Liver (tissue), 8 donors: ENCODE measurements at regions not wholly inside any gene's neighbourhood (a gene's known extent, or its start where the extent isn't known, plus 50 kb on each side); places are given as distances from the start of the nearest gene placed in this dataset.

Source experiments
- DNase-seq: peaks from one replicate; pipeline ENCODE4 v3.0.0-alpha.2; 2017; ENCODE audit warnings: low spot score
- H3K27ac ChIP-seq, 2 donors: one replicate each; pipeline ENCODE4 v1.7.0; 2013; ENCODE audit warnings: inconsistent platforms in 2 of 2, low read length in 2 of 2, control low read depth in 1 of 2, low read depth in 1 of 2, mild to moderate bottlenecking in 1 of 2
- H3K27me3 ChIP-seq, 4 donors: one replicate each; pipeline versions ENCODE4 v1.6.1 to v1.7.0; 2013; ENCODE audit warnings: low read length in 3 of 4, inconsistent platforms in 1 of 4, mild to moderate bottlenecking in 1 of 4, moderate library complexity in 1 of 4; ENCODE audit not compliant: control insufficient read depth in 4 of 4, insufficient read depth in 4 of 4
- H3K36me3 ChIP-seq, 4 donors: one replicate each; pipeline versions ENCODE4 v1.6.1 to v1.7.0; 2013; ENCODE audit warnings: low read length in 3 of 4, mild to moderate bottlenecking in 3 of 4, low read depth in 1 of 4, moderate library complexity in 1 of 4; ENCODE audit not compliant: control insufficient read depth in 4 of 4, insufficient read depth in 3 of 4
- H3K4me1 ChIP-seq, 4 donors: one replicate each; pipeline versions ENCODE4 v1.6.1 to v1.7.0; 2013; ENCODE audit warnings: low read length in 3 of 4, mild to moderate bottlenecking in 3 of 4, moderate library complexity in 1 of 4; ENCODE audit not compliant: control insufficient read depth in 4 of 4, insufficient read depth in 4 of 4
- H3K4me3 ChIP-seq, 3 donors: one replicate each; pipeline versions ENCODE4 v1.6.1 to v1.7.0; 2013; ENCODE audit warnings: low read length in 3 of 3, control low read depth in 1 of 3, low read depth in 1 of 3, mild to moderate bottlenecking in 1 of 3
- H3K9ac ChIP-seq, 2 donors: one replicate each; pipeline ENCODE4 v1.7.0; 2013; ENCODE audit warnings: low read length in 2 of 2, mild to moderate bottlenecking in 2 of 2, moderate library complexity in 2 of 2, control low read depth in 1 of 2, low read depth in 1 of 2
- H3K9me3 ChIP-seq, 4 donors: one replicate each; pipeline versions ENCODE4 v1.6.1 to v1.7.0; 2013; ENCODE audit warnings: low read length in 3 of 4; ENCODE audit not compliant: control insufficient read depth in 4 of 4
- ATF3 ChIP-seq: IDR thresholded peaks from 2 replicates; pipeline ENCODE4 v1.6.1; 2016; ENCODE audit warnings: antibody characterized with exemption
- CTCF ChIP-seq: fragments of 150-350 bp; IDR thresholded peaks from 2 replicates; pipeline ENCODE4 v1.5.1; 2017; ENCODE audit warnings: improper control_type of control experiment, low read depth, low read length; ENCODE audit not compliant: missing input control
- EGR1 ChIP-seq, 2 donors: IDR thresholded peaks; 2 replicates each; pipeline ENCODE4 v1.6.1; 2016 to 2018; ENCODE audit warnings: antibody characterized with exemption in 2 of 2, low read depth in 2 of 2
- FOXA1 ChIP-seq: IDR thresholded peaks from 2 replicates; pipeline ENCODE4 v1.6.1; 2016; ENCODE audit warnings: antibody characterized with exemption
- FOXA2 ChIP-seq: IDR thresholded peaks from 2 replicates; pipeline ENCODE4 v1.6.1; 2016; ENCODE audit warnings: antibody characterized with exemption
- GABPA ChIP-seq, 2 donors: IDR thresholded peaks in 1 of 2; conservative IDR thresholded peaks in 1 of 2; 2 replicates each; pipeline ENCODE4 v1.6.1; 2016; ENCODE audit warnings: antibody characterized with exemption in 2 of 2, mild to moderate bottlenecking in 1 of 2, moderate library complexity in 1 of 2
- HNF4A ChIP-seq, 2 donors: conservative IDR thresholded peaks; 2 replicates each; pipeline ENCODE4 v1.6.1; 2016; ENCODE audit warnings: antibody characterized with exemption in 2 of 2, mild to moderate bottlenecking in 2 of 2
- HNF4G ChIP-seq: IDR thresholded peaks from 2 replicates; pipeline ENCODE4 v1.6.1; 2016; ENCODE audit warnings: antibody characterized with exemption
- JUND ChIP-seq, 2 donors: IDR thresholded peaks; 2 replicates each; pipeline ENCODE4 v1.6.1; 2016; ENCODE audit warnings: antibody characterized with exemption in 2 of 2
- MAX ChIP-seq: IDR thresholded peaks from 2 replicates; pipeline ENCODE4 v1.6.1; 2016; ENCODE audit warnings: antibody characterized with exemption
- NR2F2 ChIP-seq: IDR thresholded peaks from 2 replicates; pipeline ENCODE4 v1.6.1; 2016; ENCODE audit warnings: antibody characterized with exemption
- RAD21 ChIP-seq, 2 donors: IDR thresholded peaks; 2 replicates each; pipeline ENCODE4 v1.6.1; 2016; ENCODE audit warnings: antibody characterized with exemption in 2 of 2, mild to moderate bottlenecking in 2 of 2
- REST ChIP-seq: IDR thresholded peaks from 2 replicates; pipeline ENCODE4 v1.6.1; 2016; ENCODE audit warnings: antibody characterized with exemption, mild to moderate bottlenecking
- RXRA ChIP-seq, 2 donors: IDR thresholded peaks; 2 replicates each; pipeline ENCODE4 v1.6.1; 2017 to 2018; ENCODE audit warnings: antibody characterized with exemption in 2 of 2, mild to moderate bottlenecking in 1 of 2
- SP1 ChIP-seq: IDR thresholded peaks from 2 replicates; pipeline ENCODE4 v1.6.1; 2018; ENCODE audit warnings: antibody characterized with exemption, mild to moderate bottlenecking
- TAF1 ChIP-seq: conservative IDR thresholded peaks from 2 replicates; pipeline ENCODE4 v1.6.1; 2016; ENCODE audit warnings: antibody characterized with exemption, mild to moderate bottlenecking
- YY1 ChIP-seq: IDR thresholded peaks from 2 replicates; pipeline ENCODE4 v1.6.1; 2016; ENCODE audit warnings: antibody characterized with exemption, mild to moderate bottlenecking
- ZBTB33 ChIP-seq: IDR thresholded peaks from 2 replicates; pipeline ENCODE4 v1.6.1; 2016; ENCODE audit warnings: antibody characterized with exemption
- WGBS: extraction: QIAGEN DNeasy Blood & Tissue Kit; methylation state at CpG from one replicate; pipeline ENCODE4 v1.1.7; 2013; 5-methylcytosine and 5-hydroxymethylcytosine counted together
- donor health status: healthy.
- donor health status: healthy.
- donor health status: healthy.
- donor health status: healthy.
- donor health status: healthy.

- WGBS: 53% methylated on average over 9 of the region's 9 CpGs
Measured at GRCh38 chr16:73142053-73142854, 94.3 kb upstream of the ZFHX3 start.

More at GRCh38 chr16:73142053-73142854, 94.3 kb upstream of the ZFHX3 start:
- Histone ChIP-seq H3K27ac (peak overlapping the region; percentile 42 to 61), H3K9ac (no peak overlapping the region), H3K27me3 (no peaks in the 10 kb centered on the region), H3K4me1 (peaks cover 0 to 27% (median 3%) of the 10 kb centered on the region in 4 donors), H3K36me3 (no peaks in the 10 kb centered on the region), H3K4me3 (no peak overlapping the region), H3K9me3 (no peaks in the 10 kb centered on the region)
- DNase-seq: no peak
- peak; percentile 53 for TF ChIP-seq FOXA2
- TF ChIP-seq RXRA (IDR thresholded peaks at IDR 0.05): peak; percentile 94
- peak; percentile 79 to 82 for TF ChIP-seq JUND (IDR thresholded peaks at IDR 0.05)
- TF ChIP-seq FOXA1: peak; percentile 59
- peak; percentile 96 for TF ChIP-seq NR2F2
- peak; percentile 50 for TF ChIP-seq REST
- peak; percentile 60 for TF ChIP-seq HNF4G
- TF ChIP-seq MAX: peak; percentile 63
- no peak for TF ChIP-seq TAF1
- peak in 1 of 2 donors; percentile 18 for TF ChIP-seq EGR1 (IDR thresholded peaks at IDR 0.05; ENCODE audit: low read depth in 2 of 2)
- TF ChIP-seq SP1: peak; percentile 73
- TF ChIP-seq CTCF: no peak
- TF ChIP-seq ATF3: no peak
- TF ChIP-seq ZBTB33: no peak
- peak; percentile 94 to 97 for TF ChIP-seq HNF4A (conservative IDR thresholded peaks at IDR 0.05)
- TF ChIP-seq GABPA (IDR thresholded peaks at IDR 0.05 in 1 of 2, conservative IDR thresholded peaks at IDR 0.05 in 1 of 2): no peak
- TF ChIP-seq RAD21 (IDR thresholded peaks at IDR 0.05): peak; percentile 40 to 47
- TF ChIP-seq YY1: peak; percentile 51
